ENCODE measurements at regions not wholly inside any gene's neighbourhood (a gene's known extent, or its start where the extent isn't known, plus 50 kb on each side); places are given as distances from the start of the nearest gene placed in this dataset.
"Not testable (repeated sequence)": the region's sequence is repeated elsewhere in the genome, so short reads cannot be mapped to it uniquely, and the experiment has no call there.

- DNase-seq (ENCODE audit: low read depth in 2 of 2): no peak
Observed at GRCh38 chr17:43315858-43316521, 82.2 kb upstream of the RNU2-1 start.

- DNase-seq (ENCODE audit: low read depth in 2 of 2): no peak
Observed at GRCh38 chr17:43315369-43315768, 81.6 kb upstream of the RNU2-1 start.

- no peak for DNase-seq (ENCODE audit: low read depth in 2 of 2)
Observed at GRCh38 chr17:43314611-43315011, 80.8 kb upstream of the RNU2-1 start.

- DNase-seq (ENCODE audit: low read depth in 2 of 2): no peak
Observed at GRCh38 chr17:43312011-43312410, 78.2 kb upstream of the RNU2-1 start.

- no peak for DNase-seq (ENCODE audit: low read depth in 2 of 2)
Observed at GRCh38 chr17:43309505-43310332, 75.9 kb upstream of the RNU2-1 start.

GRCh38 chr17:43308999-43309398 is 75.2 kb upstream of the RNU2-1 start:
- no peak for DNase-seq (ENCODE audit: low read depth in 2 of 2)

GRCh38 chr17:43304792-43305191 is 71.0 kb upstream of the RNU2-1 start:
- not testable (repeated sequence) for DNase-seq (ENCODE audit: low read depth in 2 of 2)

GRCh38 chr17:43303049-43303448 is 69.3 kb upstream of the RNU2-1 start:
- DNase-seq (ENCODE audit: low read depth in 2 of 2): not testable (repeated sequence)

- not testable (repeated sequence) for DNase-seq (ENCODE audit: low read depth in 2 of 2)
Observed at GRCh38 chr17:43299300-43300076, 65.7 kb upstream of the RNU2-1 start.

- not testable (repeated sequence) for DNase-seq (ENCODE audit: low read depth in 2 of 2)
Observed at GRCh38 chr17:43289670-43290069, 55.9 kb upstream of the RNU2-1 start.

- not testable (repeated sequence) for DNase-seq (ENCODE audit: low read depth in 2 of 2)
Observed at GRCh38 chr17:43283606-43284005, 49.8 kb upstream of the RNU2-1 start.

Measured in stimulated activated CD8-positive, alpha-beta memory T cell treated with anti-CD3 and anti-CD28 coated beads, Interleukin-15, amount 100 ng/mL, for 48 hours (primary cell).